Stomach (tissue), 4 donors: ENCODE measurements at regions not wholly inside any gene's neighbourhood (a gene's known extent, or its start where the extent isn't known, plus 50 kb on each side); places are given as distances from the start of the nearest gene placed in this dataset.

Source experiments
- POLR2AphosphoS5 ChIP-seq, 3 donors: sonication (generic); formaldehyde crosslinking; IDR thresholded peaks; one replicate each; pipeline ENCODE4 v1.6.1; 2016; ENCODE audit warnings: antibody characterized with exemption in 3 of 3
- TF ChIP-seq, protein P1 (sequence below), 7 experiments: fragments of 450-650 bp in 4 of 7; fragments of 200-600 bp in 3 of 7; sonication (generic) in 3 of 7; IDR thresholded peaks; one replicate each; pipeline ENCODE4 v1.5.1; 2016 to 2019; ENCODE audit warnings: antibody characterized with exemption in 7 of 7, control low read depth in 2 of 7, mild to moderate bottlenecking in 1 of 7

DNA sequence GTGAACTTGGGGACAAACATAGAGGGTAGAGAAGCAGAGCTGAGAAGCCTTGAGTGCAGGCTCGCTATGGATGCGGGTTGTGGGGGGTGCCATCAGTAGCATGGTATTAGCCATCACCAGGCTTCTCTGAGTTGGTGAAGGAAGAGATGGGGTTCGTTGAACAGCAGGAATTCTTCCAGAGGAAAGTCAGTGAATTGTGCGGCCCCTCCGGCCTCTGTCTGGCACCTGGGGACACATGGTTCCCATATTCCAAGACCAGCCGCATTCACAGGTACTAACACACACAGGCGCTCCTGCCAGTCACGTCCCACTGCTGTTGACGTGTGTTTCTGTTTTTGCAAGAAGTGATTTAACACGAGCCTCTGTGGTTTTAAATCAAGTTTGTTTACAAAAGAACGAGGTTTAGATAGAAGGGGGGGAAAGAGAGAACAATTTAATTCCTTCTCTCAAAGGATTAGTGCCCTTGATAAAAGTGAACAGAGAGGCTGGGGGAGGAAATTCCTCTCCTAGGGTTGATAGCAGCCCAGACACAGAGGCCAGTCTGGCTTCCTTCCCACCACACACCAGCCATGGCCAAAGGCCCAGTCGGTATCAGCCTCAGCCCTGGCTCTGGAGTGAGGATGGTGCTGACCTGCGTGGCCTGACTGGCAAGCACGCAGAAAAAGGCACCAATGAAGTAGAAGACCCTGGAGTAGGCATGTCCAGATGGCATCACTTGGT, 252.6 kb upstream of the IGFBP3 start:
- TF ChIP-seq, protein P1, sequence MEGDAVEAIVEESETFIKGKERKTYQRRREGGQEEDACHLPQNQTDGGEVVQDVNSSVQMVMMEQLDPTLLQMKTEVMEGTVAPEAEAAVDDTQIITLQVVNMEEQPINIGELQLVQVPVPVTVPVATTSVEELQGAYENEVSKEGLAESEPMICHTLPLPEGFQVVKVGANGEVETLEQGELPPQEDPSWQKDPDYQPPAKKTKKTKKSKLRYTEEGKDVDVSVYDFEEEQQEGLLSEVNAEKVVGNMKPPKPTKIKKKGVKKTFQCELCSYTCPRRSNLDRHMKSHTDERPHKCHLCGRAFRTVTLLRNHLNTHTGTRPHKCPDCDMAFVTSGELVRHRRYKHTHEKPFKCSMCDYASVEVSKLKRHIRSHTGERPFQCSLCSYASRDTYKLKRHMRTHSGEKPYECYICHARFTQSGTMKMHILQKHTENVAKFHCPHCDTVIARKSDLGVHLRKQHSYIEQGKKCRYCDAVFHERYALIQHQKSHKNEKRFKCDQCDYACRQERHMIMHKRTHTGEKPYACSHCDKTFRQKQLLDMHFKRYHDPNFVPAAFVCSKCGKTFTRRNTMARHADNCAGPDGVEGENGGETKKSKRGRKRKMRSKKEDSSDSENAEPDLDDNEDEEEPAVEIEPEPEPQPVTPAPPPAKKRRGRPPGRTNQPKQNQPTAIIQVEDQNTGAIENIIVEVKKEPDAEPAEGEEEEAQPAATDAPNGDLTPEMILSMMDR (IDR thresholded peaks at IDR 0.05): no peak
- TF ChIP-seq POLR2AphosphoS5 (IDR thresholded peaks at IDR 0.05): no peak
